ENCODE measurements at regions not wholly inside any gene's neighbourhood (a gene's known extent, or its start where the extent isn't known, plus 50 kb on each side); places are given as distances from the start of the nearest gene placed in this dataset.
"Not testable (repeated sequence)": the region's sequence is repeated elsewhere in the genome, so short reads cannot be mapped to it uniquely, and the experiment has no call there.

- DNase-seq (ENCODE audit: low read depth) = no peak
Measured at GRCh38 chr6:128736780-128737179, 146.2 kb upstream of the LAMA2 start.

DNA sequence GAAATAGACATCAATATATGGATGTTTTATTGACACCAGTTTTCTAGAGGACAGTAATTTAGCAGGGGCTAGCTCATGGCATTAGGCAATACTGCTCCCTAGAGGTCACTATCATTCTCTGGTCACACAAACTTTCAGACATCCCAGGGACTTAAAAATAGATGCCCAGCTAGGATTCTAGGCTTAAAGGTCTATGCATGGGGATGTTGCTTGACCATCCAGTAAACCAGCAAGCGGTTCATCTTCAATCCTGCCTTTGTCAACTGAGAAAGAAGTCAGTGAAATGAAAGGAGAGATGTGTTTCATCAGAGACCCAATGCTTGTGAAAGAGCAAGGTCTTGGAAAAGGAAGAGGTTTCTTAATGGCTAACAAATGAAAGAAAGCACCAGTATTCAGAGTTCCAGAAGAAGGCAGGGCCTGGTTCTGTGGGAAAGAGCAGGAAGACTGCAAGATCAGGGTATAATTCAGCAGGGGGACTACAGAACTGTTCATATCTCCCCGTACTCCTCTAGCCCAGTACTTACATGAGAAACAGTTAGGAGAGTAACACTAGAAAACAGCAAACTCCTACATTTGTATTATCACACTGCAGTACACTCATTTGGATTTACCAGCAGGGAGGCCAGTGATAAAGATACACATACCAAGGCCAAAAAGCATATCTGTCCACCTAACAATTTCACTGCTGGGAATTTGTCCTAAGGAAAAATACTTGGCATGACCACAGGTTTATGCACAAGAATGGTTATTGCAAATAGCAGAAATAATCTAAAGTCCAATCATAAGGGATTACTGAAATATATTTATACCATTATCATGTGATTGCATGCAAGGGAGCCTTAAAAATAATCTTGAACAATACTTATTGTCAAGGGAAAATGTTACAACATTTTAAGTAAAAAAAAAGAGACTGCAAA is 151.4 kb upstream of the LAMA2 start:
- DNase-seq (ENCODE audit: low read depth) = no peak

DNA sequence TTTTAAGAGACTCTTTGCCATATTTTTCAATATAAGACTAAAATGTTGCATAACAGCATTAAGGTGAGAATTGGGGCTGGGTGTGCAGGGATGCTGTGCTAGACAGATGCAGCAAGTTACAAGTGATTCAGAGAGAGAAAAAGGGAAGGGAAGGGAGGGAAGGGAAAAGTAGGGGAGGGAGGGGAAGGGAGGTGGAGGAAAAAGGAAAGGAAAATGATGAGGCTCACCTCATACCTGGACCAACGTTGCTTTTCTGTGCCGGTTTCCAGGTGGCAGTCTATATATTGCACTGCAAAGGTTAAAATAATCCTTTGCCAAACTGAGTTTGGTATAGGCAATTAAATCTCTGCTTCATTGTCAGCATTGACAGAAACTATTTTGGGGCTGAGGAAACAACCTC is 155.4 kb upstream of the LAMA2 start:
- DNase-seq (ENCODE audit: low read depth) = no peak

GRCh38 chr6:128725271-128726233 is 157.4 kb upstream of the LAMA2 start:
- no peak for DNase-seq (ENCODE audit: low read depth)

DNA sequence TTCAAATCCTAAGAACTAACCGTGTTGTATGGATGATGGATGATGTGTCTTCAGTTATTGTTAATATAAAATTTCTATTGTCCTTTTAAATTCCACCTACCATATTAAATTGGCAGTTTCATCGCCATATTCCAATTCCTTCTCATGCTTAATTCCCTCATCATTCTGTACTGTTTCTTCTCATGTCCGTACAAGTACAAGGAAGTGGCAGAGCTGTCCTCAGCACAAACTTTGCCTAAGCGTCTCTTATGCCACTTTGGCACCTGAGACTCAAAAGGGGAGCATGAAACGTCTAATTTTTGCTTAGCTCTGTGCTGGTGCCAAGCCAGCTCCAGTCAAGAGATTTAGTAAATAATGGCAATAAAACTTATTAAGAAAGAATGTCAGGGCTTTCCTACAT is 158.2 kb upstream of the LAMA2 start:
- no peak for DNase-seq (ENCODE audit: low read depth)

DNA sequence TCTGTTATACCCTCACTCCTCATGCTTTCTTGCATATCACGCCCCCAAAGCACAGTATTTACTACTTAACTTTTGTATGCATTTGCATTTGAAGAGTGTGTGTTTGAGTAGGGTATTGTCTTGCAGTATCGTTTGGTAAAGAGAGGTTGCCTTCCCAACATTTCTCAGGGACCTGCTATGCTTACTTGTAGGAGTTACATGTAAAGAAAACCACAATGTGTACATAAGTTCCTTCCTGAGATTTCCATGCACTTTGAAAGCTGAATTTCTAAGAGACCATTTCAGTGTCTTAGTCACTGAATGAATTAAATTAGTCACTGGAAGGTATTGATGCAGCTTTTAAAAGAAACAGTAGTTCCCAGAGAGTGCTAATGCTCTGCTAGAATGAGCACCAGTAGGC is 159.3 kb upstream of the LAMA2 start:
- no peak for DNase-seq (ENCODE audit: low read depth)

- DNase-seq (ENCODE audit: low read depth) = no peak
Measured at GRCh38 chr6:128720891-128721290, 162.0 kb upstream of the LAMA2 start.

- DNase-seq (ENCODE audit: low read depth) = no peak
Measured at GRCh38 chr6:128719786-128720185, 163.2 kb upstream of the LAMA2 start.

DNA sequence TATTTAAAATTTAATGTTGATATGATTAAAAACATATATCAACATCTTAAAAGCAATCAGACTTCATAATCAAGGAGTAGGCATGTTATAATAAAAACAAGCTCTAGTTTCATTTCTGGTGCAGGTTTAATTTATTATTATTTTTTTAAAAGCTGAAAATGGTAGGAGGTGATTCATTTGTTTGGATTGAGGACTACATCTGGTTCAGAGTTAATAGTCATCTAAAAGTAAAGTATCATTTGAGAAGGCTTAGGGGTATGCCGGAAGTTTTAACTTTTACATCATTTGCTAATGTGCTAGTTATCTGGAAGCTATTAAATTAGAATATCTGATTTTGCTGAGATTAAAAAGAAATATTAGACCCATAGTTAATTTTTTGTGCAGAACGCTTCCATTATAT is 169.5 kb upstream of the LAMA2 start:
- no peak for DNase-seq (ENCODE audit: low read depth)

DNA sequence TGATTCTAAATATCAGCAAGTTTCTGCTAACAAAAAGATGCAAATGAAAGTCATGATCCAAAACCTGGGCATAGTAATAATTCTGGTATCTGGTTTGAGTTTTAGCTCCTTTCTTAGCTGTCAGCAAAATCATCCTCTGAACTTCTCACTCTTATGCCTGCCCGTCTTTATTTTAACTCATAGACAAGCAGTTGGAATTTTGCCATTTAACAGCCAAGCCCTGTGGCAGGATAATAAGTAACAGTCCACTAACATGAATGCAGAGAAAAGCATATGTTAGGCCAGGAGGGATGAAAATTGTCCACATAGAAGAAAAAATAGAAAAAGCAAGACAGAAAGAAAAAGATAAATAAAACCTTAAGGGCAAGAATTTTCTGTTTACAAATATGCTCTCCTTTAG is 170.0 kb upstream of the LAMA2 start:
- no peak for DNase-seq (ENCODE audit: low read depth)

GRCh38 chr6:128711149-128711548 is 171.8 kb upstream of the LAMA2 start:
- DNase-seq (ENCODE audit: low read depth) = no peak

DNA sequence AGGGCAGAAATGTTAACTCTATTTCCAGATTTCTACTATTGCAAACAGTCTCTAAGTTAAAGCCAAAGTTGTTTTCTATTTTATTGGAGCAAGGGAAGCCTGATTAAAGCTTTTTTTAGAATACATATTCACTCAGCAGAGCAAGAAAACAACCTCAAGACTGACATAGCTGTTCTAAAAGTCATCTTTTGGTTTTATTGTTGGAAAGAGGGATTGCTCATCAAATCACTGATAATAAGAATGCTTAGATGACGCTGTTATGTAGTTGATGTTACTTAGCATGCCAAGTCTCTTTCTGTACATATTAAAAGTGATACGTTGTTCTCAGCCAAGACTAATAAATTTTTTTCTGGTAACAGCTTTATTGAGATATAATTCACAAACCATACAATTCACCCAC is 172.6 kb upstream of the LAMA2 start:
- no peak for DNase-seq (ENCODE audit: low read depth)

DNA sequence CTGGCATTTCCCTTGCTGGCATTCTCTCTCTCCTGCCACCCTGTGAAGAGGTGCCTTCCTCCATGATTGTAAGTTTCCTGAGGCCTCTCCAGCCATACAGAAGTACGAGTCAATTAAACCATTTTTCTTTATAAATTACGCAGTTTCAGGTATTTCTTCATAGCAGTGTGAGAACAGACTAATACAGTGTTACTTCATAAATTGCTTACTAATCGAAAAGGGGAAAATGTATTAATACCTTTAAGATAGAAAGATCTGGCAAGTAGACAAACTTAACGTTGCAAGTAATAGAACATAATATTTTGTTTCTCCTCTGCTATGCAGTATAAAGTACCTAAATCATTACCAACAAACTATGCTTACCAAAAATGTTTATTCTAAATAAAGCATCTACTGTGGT is 178.3 kb upstream of the LAMA2 start:
- no peak for DNase-seq (ENCODE audit: low read depth)

DNA sequence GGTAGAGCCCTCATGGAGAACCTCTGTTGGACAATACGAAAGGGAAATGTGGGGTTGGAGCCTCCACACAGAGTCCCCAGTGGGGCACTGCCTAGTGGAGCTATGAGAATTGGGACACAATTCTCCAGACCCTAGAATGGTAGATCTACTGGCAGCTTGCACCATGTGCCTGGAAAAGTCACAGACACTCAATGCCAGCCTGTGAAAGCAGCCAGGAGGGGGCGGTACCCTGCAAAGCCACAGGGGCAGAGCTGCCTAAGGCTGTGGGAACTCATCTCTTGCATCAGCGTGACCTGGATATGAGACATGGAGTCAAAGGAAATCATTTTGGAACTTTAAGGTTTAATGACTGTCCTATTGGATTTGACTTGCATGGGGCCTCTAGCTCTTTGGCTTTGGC is 179.1 kb upstream of the LAMA2 start:
- not testable (repeated sequence) for DNase-seq (ENCODE audit: low read depth)

GRCh38 chr6:128696691-128697689 is 176.6 kb upstream of the PTPRK start:
- DNase-seq (ENCODE audit: low read depth) = no peak

DNA sequence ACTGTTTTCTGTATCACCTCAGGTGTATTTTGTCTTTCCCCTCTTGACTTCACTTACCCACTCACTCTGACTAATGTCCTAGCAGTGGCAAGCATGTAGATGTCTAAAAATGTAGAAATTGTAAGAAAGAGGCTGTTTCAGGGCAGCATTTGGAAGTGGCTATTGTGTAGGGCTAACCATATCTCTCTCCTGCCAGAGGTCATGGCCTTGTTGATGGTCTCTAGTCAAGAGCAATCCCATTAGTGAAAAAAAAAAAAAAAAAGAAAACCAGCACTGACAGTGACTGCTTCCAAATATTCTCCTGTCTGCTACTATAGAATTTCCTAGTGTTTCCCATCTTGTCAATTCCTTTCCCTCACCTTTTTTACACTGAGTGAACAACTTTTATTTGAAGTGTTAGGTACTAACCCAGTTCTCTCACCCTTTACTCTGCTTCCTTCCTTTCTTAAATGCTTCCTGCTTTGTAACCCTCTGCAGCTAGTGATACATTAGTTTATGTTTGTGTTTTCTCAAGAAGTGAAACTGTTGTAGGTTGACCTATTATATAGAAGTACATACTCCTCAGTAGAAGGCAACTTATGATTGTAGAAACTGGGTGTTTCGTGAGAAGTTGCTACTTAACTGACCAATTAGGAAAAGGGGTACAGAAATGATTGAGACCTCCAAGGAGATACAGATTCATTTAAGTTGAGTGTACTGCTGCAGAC is 174.1 kb upstream of the PTPRK start:
- DNase-seq (ENCODE audit: low read depth) = no peak

DNA sequence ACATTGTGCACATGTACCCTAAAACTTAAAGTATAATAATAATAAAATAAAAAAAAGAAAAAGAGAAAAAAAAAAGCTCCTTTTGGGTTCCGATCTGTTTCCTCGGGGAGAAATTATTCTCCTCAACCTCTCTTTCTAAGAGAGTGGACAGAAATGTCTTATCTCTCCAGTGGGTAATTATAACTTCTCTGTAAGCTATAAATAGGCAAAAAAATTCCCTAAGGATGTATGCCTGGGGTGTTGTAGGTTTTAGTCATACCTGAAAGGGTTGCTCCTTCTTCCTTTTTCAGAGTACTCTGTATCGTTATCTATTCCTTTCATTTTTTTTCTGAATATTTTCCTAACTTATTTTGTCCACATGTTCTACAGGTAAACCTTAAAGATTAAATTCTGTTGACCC is 169.7 kb upstream of the PTPRK start:
- DNase-seq (ENCODE audit: low read depth) = no peak

DNA sequence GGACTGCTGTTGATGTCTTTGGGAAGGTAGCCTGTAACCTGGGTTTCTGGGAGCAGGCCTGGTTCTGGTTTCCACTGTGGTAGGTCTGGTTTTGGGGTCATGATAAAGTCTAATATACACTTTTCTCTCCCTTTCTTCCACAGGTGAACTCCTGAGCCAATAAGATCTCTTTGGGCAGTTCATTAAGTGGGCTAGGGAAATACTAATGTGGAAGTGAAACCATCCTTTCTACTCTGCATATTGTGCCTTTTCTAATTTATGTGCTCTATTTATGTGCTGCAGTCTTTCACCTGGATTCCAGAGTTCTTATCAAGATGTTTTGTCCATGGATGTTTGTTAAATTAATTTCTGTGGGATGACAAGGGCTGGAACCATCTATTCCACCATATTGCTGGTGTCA is 165.7 kb upstream of the PTPRK start:
- DNase-seq (ENCODE audit: low read depth) = no peak

GRCh38 chr6:128676456-128676855 is 156.1 kb upstream of the PTPRK start:
- no peak for DNase-seq (ENCODE audit: low read depth)

DNA sequence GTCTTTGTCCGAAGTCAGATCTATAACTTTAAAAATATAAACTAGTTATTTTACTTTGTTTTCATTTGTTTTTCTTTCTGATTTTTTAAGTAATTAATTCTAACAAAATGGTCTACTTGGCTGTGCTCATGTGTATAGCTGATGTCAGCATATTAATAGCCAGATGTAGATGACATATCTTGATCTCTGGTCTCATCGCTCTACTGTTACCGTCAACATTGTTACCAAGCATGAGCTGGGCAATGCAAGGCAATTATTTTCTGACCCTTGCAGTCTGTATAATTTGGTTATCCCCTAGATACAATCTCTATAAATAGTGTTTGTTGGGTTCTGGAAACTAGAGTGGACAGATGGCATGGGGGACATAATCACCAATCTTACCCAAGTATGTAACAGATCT is 151.6 kb upstream of the PTPRK start:
- DNase-seq (ENCODE audit: low read depth) = no peak

GRCh38 chr6:128667339-128667858 is 147.0 kb upstream of the PTPRK start:
- no peak for DNase-seq (ENCODE audit: low read depth)

Data from stimulated activated CD8-positive, alpha-beta memory T cell treated with anti-CD3 and anti-CD28 coated beads, Interleukin-7, amount 100 ng/mL, for 24 hours (primary cell).